ENCODE measurements at regions not wholly inside any gene's neighbourhood (a gene's known extent, or its start where the extent isn't known, plus 50 kb on each side); places are given as distances from the start of the nearest gene placed in this dataset.

- no peak for DNase-seq (ENCODE audit: low read depth in 2 of 2)
Observed at GRCh38 chr4:4735870-4736269, 123.6 kb upstream of the MSX1 start.

GRCh38 chr4:4735136-4735750 is 124.2 kb upstream of the MSX1 start:
- DNase-seq (ENCODE audit: low read depth in 2 of 2): no peak

- no peak for DNase-seq (ENCODE audit: low read depth in 2 of 2)
Observed at GRCh38 chr4:4734425-4734824, 125.0 kb upstream of the MSX1 start.

- DNase-seq (ENCODE audit: low read depth in 2 of 2): no peak
Observed at GRCh38 chr4:4733663-4734062, 125.8 kb upstream of the MSX1 start.

GRCh38 chr4:4730249-4730648 is 129.2 kb upstream of the MSX1 start:
- DNase-seq (ENCODE audit: low read depth in 2 of 2): no peak

GRCh38 chr4:4729206-4729605 is 130.3 kb upstream of the MSX1 start:
- no peak for DNase-seq (ENCODE audit: low read depth in 2 of 2)

- DNase-seq (ENCODE audit: low read depth in 2 of 2): no peak
Observed at GRCh38 chr4:4727536-4727935, 131.9 kb upstream of the MSX1 start.

- DNase-seq (ENCODE audit: low read depth in 2 of 2): no peak
Observed at GRCh38 chr4:4726051-4726450, 133.4 kb upstream of the MSX1 start.

GRCh38 chr4:4724321-4724720 is 135.1 kb upstream of the MSX1 start:
- no peak for DNase-seq (ENCODE audit: low read depth in 2 of 2)

GRCh38 chr4:4721636-4722035 is 137.8 kb upstream of the MSX1 start:
- DNase-seq (ENCODE audit: low read depth in 2 of 2): no peak

- no peak for DNase-seq (ENCODE audit: low read depth in 2 of 2)
Observed at GRCh38 chr4:4720646-4721045, 138.8 kb upstream of the MSX1 start.

- DNase-seq (ENCODE audit: low read depth in 2 of 2): no peak
Observed at GRCh38 chr4:4719436-4719835, 140.0 kb upstream of the MSX1 start.

GRCh38 chr4:4717692-4718091 is 141.8 kb upstream of the MSX1 start:
- no peak for DNase-seq (ENCODE audit: low read depth in 2 of 2)

GRCh38 chr4:4714331-4714730 is 145.1 kb upstream of the MSX1 start:
- DNase-seq (ENCODE audit: low read depth in 2 of 2): no peak

- no peak for DNase-seq (ENCODE audit: low read depth in 2 of 2)
Observed at GRCh38 chr4:4712800-4713528, 146.5 kb upstream of the MSX1 start.

- DNase-seq (ENCODE audit: low read depth in 2 of 2): no peak
Observed at GRCh38 chr4:4711902-4712301, 147.6 kb upstream of the MSX1 start.

- no peak for DNase-seq (ENCODE audit: low read depth in 2 of 2)
Observed at GRCh38 chr4:4709736-4710135, 149.7 kb upstream of the MSX1 start.

GRCh38 chr4:4704267-4704666 is 155.2 kb upstream of the MSX1 start:
- no peak for DNase-seq (ENCODE audit: low read depth in 2 of 2)

GRCh38 chr4:4697584-4697983 is 155.7 kb upstream of the STX18 start:
- no peak for DNase-seq (ENCODE audit: low read depth in 2 of 2)

- DNase-seq (ENCODE audit: low read depth in 2 of 2): no peak
Observed at GRCh38 chr4:4696530-4696929, 154.7 kb upstream of the STX18 start.

- no peak for DNase-seq (ENCODE audit: low read depth in 2 of 2)
Observed at GRCh38 chr4:4695497-4695896, 153.6 kb upstream of the STX18 start.

GRCh38 chr4:4694827-4695226 is 153.0 kb upstream of the STX18 start:
- DNase-seq (ENCODE audit: low read depth in 2 of 2): no peak

GRCh38 chr4:4694296-4694772 is 152.5 kb upstream of the STX18 start:
- DNase-seq (ENCODE audit: low read depth in 2 of 2): no peak

All from stimulated activated CD4-positive, alpha-beta T cell treated with anti-CD3 and anti-CD28 coated beads, Interleukin-15, amount 100 ng/mL, for 48 hours (primary cell).